ACC112 (cell line): ENCODE measurements at regions not wholly inside any gene's neighbourhood (a gene's known extent, or its start where the extent isn't known, plus 50 kb on each side); places are given as distances from the start of the nearest gene placed in this dataset.
"Not testable (repeated sequence)": the region's sequence is repeated elsewhere in the genome, so short reads cannot be mapped to it uniquely, and the experiment has no call there.

ENCODE experiments used
- H2AFZ ChIP-seq: fragments of 200-600 bp; sonication (generic); one replicate; pipeline ENCODE4 v1.6.0; 2017; ENCODE audit warnings: antibody characterized with exemption, low read length; ENCODE audit not compliant: unreplicated experiment
- H3K27ac ChIP-seq: fragments of 200-600 bp; sonication (generic); 2 replicates; pipeline ENCODE4 v1.5.1; 2014; ENCODE audit warnings: low read depth, mild to moderate bottlenecking, antibody characterized with exemption, low read length, moderate library complexity
- H3K27me3 ChIP-seq: fragments of 200-600 bp; sonication (generic); 2 replicates; pipeline ENCODE4 v1.6.1; 2014; ENCODE audit warnings: mild to moderate bottlenecking, antibody characterized with exemption, low read length, moderate library complexity, mixed read lengths; ENCODE audit not compliant: insufficient read depth
- H3K36me3 ChIP-seq: fragments of 200-600 bp; sonication (generic); 2 replicates; pipeline ENCODE4 v1.6.1; 2016; ENCODE audit warnings: mild to moderate bottlenecking, antibody characterized with exemption, low read length, moderate library complexity, mixed read lengths; ENCODE audit not compliant: insufficient read depth
- H3K4me1 ChIP-seq: fragments of 200-600 bp; sonication (generic); one replicate; pipeline ENCODE4 v1.6.1; 2016; ENCODE audit warnings: low read length, mixed read lengths; ENCODE audit not compliant: insufficient read depth, unreplicated experiment, control insufficient read depth
- H3K4me3 ChIP-seq: fragments of 200-600 bp; sonication (generic); 2 replicates; pipeline ENCODE4 v1.5.1; 2014; ENCODE audit warnings: mild to moderate bottlenecking, low read depth, low read length
- H3K79me2 ChIP-seq: fragments of 200-600 bp; sonication (generic); one replicate; pipeline ENCODE4 v1.6.0; 2016; ENCODE audit warnings: low read length; ENCODE audit not compliant: control insufficient read depth, unreplicated experiment, insufficient read depth

GRCh38 chr6:91926827-91927226 lies 1340.0 kb upstream of the MAP3K7 start:
- Histone ChIP-seq H3K4me1 (no peaks in the 10 kb centered on the region), H3K79me2 (no peaks in the 10 kb centered on the region), H3K4me3 (no peak overlapping the region), H3K27ac (no peak overlapping the region), H3K27me3 (no peaks in the 10 kb centered on the region), H2AFZ (no peak overlapping the region), H3K36me3 (no peaks in the 10 kb centered on the region)

GRCh38 chr6:91926361-91926760 lies 1339.5 kb upstream of the MAP3K7 start:
- no peaks in the 10 kb centered on the region for H3K4me1 ChIP-seq
- no peak overlapping the region for H2AFZ ChIP-seq
- H3K4me3 ChIP-seq, result no peak overlapping the region
- no peaks in the 10 kb centered on the region for H3K27me3 ChIP-seq
- no peaks in the 10 kb centered on the region for H3K79me2 ChIP-seq
- H3K36me3 ChIP-seq, result no peaks in the 10 kb centered on the region
- no peak overlapping the region for H3K27ac ChIP-seq

- Histone ChIP-seq H3K27ac (no peak overlapping the region), H2AFZ (no peak overlapping the region), H3K36me3 (no peaks in the 10 kb centered on the region), H3K4me1 (no peaks in the 10 kb centered on the region), H3K79me2 (no peaks in the 10 kb centered on the region), H3K27me3 (no peaks in the 10 kb centered on the region), H3K4me3 (no peak overlapping the region)
These were observed 1325.1 kb upstream of the MAP3K7 start for GRCh38 chr6:91911945-91912344.

GRCh38 chr6:91904586-91905164 lies 1317.8 kb upstream of the MAP3K7 start:
- Histone ChIP-seq H3K4me1 (no peaks in the 10 kb centered on the region), H3K79me2 (no peaks in the 10 kb centered on the region), H3K27me3 (no peaks in the 10 kb centered on the region), H3K36me3 (no peaks in the 10 kb centered on the region), H3K27ac (no peak overlapping the region), H3K4me3 (no peak overlapping the region), H2AFZ (no peak overlapping the region)

GRCh38 chr6:91895599-91896285 lies 1308.9 kb upstream of the MAP3K7 start:
- H3K79me2 ChIP-seq, result no peaks in the 10 kb centered on the region
- no peak overlapping the region for H3K4me3 ChIP-seq
- no peaks in the 10 kb centered on the region for H3K27me3 ChIP-seq
- no peaks in the 10 kb centered on the region for H3K36me3 ChIP-seq
- H3K27ac ChIP-seq, result no peak overlapping the region
- no peaks in the 10 kb centered on the region for H3K4me1 ChIP-seq
- H2AFZ ChIP-seq, result no peak overlapping the region

- Histone ChIP-seq H3K36me3 (no peaks in the 10 kb centered on the region), H3K27me3 (no peaks in the 10 kb centered on the region), H3K27ac (no peak overlapping the region), H2AFZ (no peak overlapping the region), H3K4me3 (no peak overlapping the region), H3K79me2 (no peaks in the 10 kb centered on the region), H3K4me1 (no peaks in the 10 kb centered on the region)
These were observed 1299.4 kb upstream of the MAP3K7 start for GRCh38 chr6:91886183-91886795.

GRCh38 chr6:91881791-91882190 lies 1294.9 kb upstream of the MAP3K7 start:
- H3K36me3 ChIP-seq, H2AFZ ChIP-seq, H3K4me3 ChIP-seq, H3K27me3 ChIP-seq, H3K79me2 ChIP-seq, H3K4me1 ChIP-seq, H3K27ac ChIP-seq: not testable (repeated sequence)

- Histone ChIP-seq H3K27me3 (no peaks in the 10 kb centered on the region), H3K79me2 (no peaks in the 10 kb centered on the region), H2AFZ (no peak overlapping the region), H3K36me3 (no peaks in the 10 kb centered on the region), H3K4me3 (no peak overlapping the region), H3K4me1 (no peaks in the 10 kb centered on the region), H3K27ac (no peak overlapping the region)
These were observed 1292.6 kb upstream of the MAP3K7 start for GRCh38 chr6:91879386-91879995.

GRCh38 chr6:91877994-91878393 lies 1291.1 kb upstream of the MAP3K7 start:
- Histone ChIP-seq H3K4me3 (no peak overlapping the region), H3K36me3 (no peaks in the 10 kb centered on the region), H3K27me3 (no peaks in the 10 kb centered on the region)

GRCh38 chr6:91874971-91875370 lies 1288.1 kb upstream of the MAP3K7 start:
- no peak overlapping the region for H3K4me3 ChIP-seq
- no peak overlapping the region for H2AFZ ChIP-seq
- H3K27ac ChIP-seq, result no peak overlapping the region
- H3K27me3 ChIP-seq, result no peaks in the 10 kb centered on the region
- H3K4me1 ChIP-seq, result no peaks in the 10 kb centered on the region
- H3K79me2 ChIP-seq, result no peaks in the 10 kb centered on the region
- no peaks in the 10 kb centered on the region for H3K36me3 ChIP-seq

More at GRCh38 chr6:91877994-91878393, 1291.1 kb upstream of the MAP3K7 start:
- no peaks in the 10 kb centered on the region for H3K4me1 ChIP-seq
- no peak overlapping the region for H2AFZ ChIP-seq
- H3K27ac ChIP-seq, result no peak overlapping the region
- H3K79me2 ChIP-seq, result no peaks in the 10 kb centered on the region
